IMR-90 (cell line): ENCODE measurements at regions not wholly inside any gene's neighbourhood (a gene's known extent, or its start where the extent isn't known, plus 50 kb on each side); places are given as distances from the start of the nearest gene placed in this dataset.

ENCODE experiments used
- ATAC-seq: fragments of 200-7000 bp; cut with Tn5 transposase; 2 replicates; pipeline ENCODE4 v1.9.1; 2020; ENCODE audit warnings: low read depth, mild to moderate bottlenecking, moderate library complexity
- BruUV-seq: library from RNA; stranded (reverse); fragments of 400-500 nt; replicated peaks from 2 replicates; lab custom pipeline; 2021; lab: Mats Ljungman, UMichigan
- CTCF ChIA-PET: fragments of 300-600 bp; formaldehyde crosslinking; extraction: SDS; loops from one replicate; lab custom pipeline; 2021; ENCODE audit warnings: antibody characterized with exemption; lab: Yijun Ruan, JAX
- POLR2A ChIA-PET: fragments of 300-600 bp; sonication (Branson Sonifier 250); formaldehyde crosslinking; loops from one replicate; lab custom pipeline; 2022; ENCODE audit warnings: antibody characterized with exemption; ENCODE audit not compliant: unreplicated experiment; lab: Charles Lee
- DNase-seq: peaks from one replicate; pipeline ENCODE4 v3.0.0; 2013
- H2AFZ ChIP-seq: replicated peaks from 2 replicates; pipeline ENCODE3; 2013; ENCODE audit warnings: low read length, mild to moderate bottlenecking; ENCODE audit not compliant: poor library complexity
- H2AK5ac ChIP-seq: 2 replicates; pipeline ENCODE4 v1.6.1; 2013; ENCODE audit warnings: low read depth, low read length, inconsistent platforms
- H2AK9ac ChIP-seq: replicated peaks from 2 replicates; pipeline ENCODE3; 2013; ENCODE audit warnings: mild to moderate bottlenecking, low read depth, low read length, moderate library complexity; ENCODE audit not compliant: poor library complexity
- H2BK120ac ChIP-seq: 2 replicates; pipeline ENCODE4 v1.6.1; 2013; ENCODE audit warnings: low read depth, low read length, inconsistent platforms
- H2BK15ac ChIP-seq: 3 replicates; pipeline ENCODE4 v1.6.1; 2013; ENCODE audit warnings: low read depth, low read length, inconsistent platforms
- H2BK20ac ChIP-seq: 2 replicates; pipeline ENCODE4 v1.6.1; 2013; ENCODE audit warnings: low read depth, mild to moderate bottlenecking, inconsistent platforms, low read length, moderate library complexity
- H2BK5ac ChIP-seq: 2 replicates; pipeline ENCODE4 v1.6.1; 2013; ENCODE audit warnings: mild to moderate bottlenecking, low read depth, low read length, inconsistent platforms; ENCODE audit not compliant: poor library complexity, severe bottlenecking
- H3K14ac ChIP-seq: replicated peaks from 2 replicates; pipeline ENCODE4 v1.6.1; 2013; ENCODE audit warnings: low read depth, low read length, inconsistent platforms
- H3K18ac ChIP-seq: 2 replicates; pipeline ENCODE4 v1.6.1; 2013; ENCODE audit warnings: low read depth, low read length, control low read depth
- H3K23ac ChIP-seq: 2 replicates; pipeline ENCODE4 v1.6.1; 2013; ENCODE audit warnings: low read depth, low read length, inconsistent platforms
- H3K27ac ChIP-seq: 2 replicates; pipeline ENCODE4 v1.5.1; 2013; ENCODE audit warnings: mild to moderate bottlenecking, control low read depth, low read length; ENCODE audit not compliant: insufficient read depth
- H3K27me3 ChIP-seq: 2 replicates; pipeline ENCODE4 v1.6.1; 2013; ENCODE audit warnings: low read length; ENCODE audit not compliant: control insufficient read depth, insufficient read depth
- H3K36me3 ChIP-seq: 2 replicates; pipeline ENCODE4 v1.6.1; 2013; ENCODE audit warnings: low read length, mixed read lengths; ENCODE audit not compliant: control insufficient read depth, insufficient read depth
- H3K4ac ChIP-seq: 2 replicates; pipeline ENCODE4 v1.6.1; 2013; ENCODE audit warnings: low read depth, low read length, inconsistent platforms
- H3K4me1 ChIP-seq: 2 replicates; pipeline ENCODE4 v1.6.1; 2013; ENCODE audit warnings: low read length, mixed read lengths; ENCODE audit not compliant: control insufficient read depth, insufficient read depth
- H3K4me2 ChIP-seq: 2 replicates; pipeline ENCODE4 v1.6.1; 2013; ENCODE audit warnings: low read depth, mild to moderate bottlenecking, control low read depth, low read length, moderate library complexity
- H3K4me3 ChIP-seq: 2 replicates; pipeline ENCODE4 v1.5.1; 2013; ENCODE audit warnings: low read depth, mild to moderate bottlenecking, control low read depth, low read length, moderate library complexity; ENCODE audit not compliant: insufficient read depth
- H3K56ac ChIP-seq: 2 replicates; pipeline ENCODE4 v1.6.1; 2013; ENCODE audit warnings: low read length, inconsistent platforms; ENCODE audit not compliant: insufficient read depth; ENCODE audit errors: extremely low read depth
- H3K79me1 ChIP-seq, 2 experiments: 2 replicates each; pipeline ENCODE4 v1.6.1; 2013; ENCODE audit warnings: low read length in 2 of 2, inconsistent platforms in 1 of 2, low read depth in 1 of 2
- H3K9ac ChIP-seq: 2 replicates; pipeline ENCODE4 v1.6.1; 2013; ENCODE audit warnings: low read depth, low read length, control low read depth
- H3K9me1 ChIP-seq: 2 replicates; pipeline ENCODE4 v1.6.1; 2013; ENCODE audit warnings: low read length, inconsistent platforms; ENCODE audit not compliant: insufficient read depth
- H3K9me3 ChIP-seq: 2 replicates; pipeline ENCODE4 v1.6.1; 2013; ENCODE audit warnings: low read length; ENCODE audit not compliant: control insufficient read depth, insufficient read depth
- H4K20me1 ChIP-seq: 2 replicates; pipeline ENCODE4 v1.6.1; 2013; ENCODE audit warnings: low read length, inconsistent platforms; ENCODE audit not compliant: insufficient read depth
- H4K5ac ChIP-seq: 2 replicates; pipeline ENCODE4 v1.6.1; 2013; ENCODE audit warnings: mild to moderate bottlenecking, low read depth, low read length, control low read depth
- H4K8ac ChIP-seq, 2 experiments: 2 replicates each; pipeline ENCODE4 v1.6.1; 2013; ENCODE audit warnings: low read depth in 2 of 2, low read length in 2 of 2, control low read depth in 1 of 2, inconsistent platforms in 1 of 2
- H4K91ac ChIP-seq: 2 replicates; pipeline ENCODE4 v1.6.1; 2013; ENCODE audit warnings: low read depth, low read length, inconsistent platforms; ENCODE audit not compliant: insufficient read depth
- FOS ChIP-seq: fragments of 150-350 bp; IDR thresholded peaks from 2 replicates; pipeline ENCODE4 v1.6.1; 2016; ENCODE audit warnings: low read depth, low read length
- MAZ ChIP-seq: IDR thresholded peaks from 2 replicates; pipeline ENCODE4 v1.6.1; 2012; ENCODE audit warnings: low read depth, mild to moderate bottlenecking, low read length, improper control_type of control experiment, moderate library complexity, borderline replicate concordance
- NFE2L2 ChIP-seq: fragments of 150-350 bp; IDR thresholded peaks from 2 replicates; pipeline ENCODE4 v1.6.1; 2016; ENCODE audit warnings: low read depth, mild to moderate bottlenecking, low read length
- dilution Hi-C: fragments of 300-500 bp; cut with HindIII; formaldehyde crosslinking; loops from one replicate; pipeline ENCODE4 v1.14.3; 2018; ENCODE audit warnings: low sequenced_read_pairs; ENCODE audit not compliant: unreplicated experiment
- in situ Hi-C: fragments of 300-500 bp; cut with MboI; formaldehyde crosslinking; loops from 3 replicates; pipeline ENCODE4 v1.14.3; 2019; ENCODE audit warnings: low sequenced_read_pairs, inconsistent platforms, mixed read lengths
- intact Hi-C: fragments of 100-400 bp; cut with micrococcal nuclease; formaldehyde crosslinking; loops from 2 replicates; pipeline ENCODE4 v1.10.0; 2022

DNA sequence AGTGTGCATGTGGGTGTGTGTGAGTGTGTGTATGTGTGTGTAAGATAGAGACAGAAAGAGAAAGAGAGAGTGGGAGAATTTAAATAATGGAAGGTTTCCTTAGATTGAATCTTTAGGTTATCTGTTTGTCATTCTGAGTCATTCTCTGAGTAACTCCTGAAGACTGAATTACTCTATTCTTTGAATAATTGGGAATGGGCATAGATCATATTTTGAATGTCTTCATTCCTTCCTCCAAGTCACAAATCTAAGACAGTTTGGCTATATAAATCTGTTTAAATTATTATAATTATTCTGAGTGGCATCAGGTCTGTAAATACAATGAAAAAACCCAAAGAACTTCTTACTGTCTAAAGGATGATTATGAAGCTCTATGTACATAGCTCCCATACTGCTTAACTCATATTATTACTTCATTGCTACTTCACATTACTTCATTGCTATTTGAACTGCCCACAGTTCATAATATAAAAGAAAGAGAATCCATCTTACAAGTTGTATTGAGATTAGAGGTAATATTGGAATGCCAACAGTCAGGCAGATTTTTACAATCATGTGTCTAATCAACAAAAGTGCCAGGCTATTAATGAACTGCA lies 346.6 kb upstream of the CCDC179 start:
- in situ Hi-C loops = no loop called here
- CTCF ChIA-PET = no interaction called here
- no peak overlapping the region for H3K27ac ChIP-seq
- 0 out of 2 replicates have a peak overlapping the region, but pooled peaks have one; percentile 4 for H2BK20ac ChIP-seq
- no peaks in the 10 kb centered on the region for H3K79me1 ChIP-seq
- dilution Hi-C loops = no loop called here
- no peak overlapping the region; the same call in 2 of the 3 replicates for H2BK15ac ChIP-seq
- no peaks in the 10 kb centered on the region; the same call in 1 of the 2 replicates for H3K4me1 ChIP-seq
- TF ChIP-seq NFE2L2 = no peak
- no peak for TF ChIP-seq MAZ
- 0 out of 2 replicates have a peak, but pooled peaks have one; percentile 17 for TF ChIP-seq FOS
- H4K8ac ChIP-seq = no peak overlapping the region
- no peak overlapping the region for H3K9ac ChIP-seq
- H3K4me3 ChIP-seq = no peak overlapping the region
- no peak overlapping the region for H4K91ac ChIP-seq
- H3K14ac ChIP-seq = 0 out of 2 replicates have a peak overlapping the region, but pooled peaks have one; percentile 65
- H3K56ac ChIP-seq = no peak overlapping the region
- H2BK5ac ChIP-seq = peak overlapping the region; percentile 61
- intact Hi-C loops = no loop called here
- H2AK9ac ChIP-seq = no peak overlapping the region
- peak overlapping the region; percentile 34; the same call in 1 of the 2 replicates for H2BK120ac ChIP-seq
- H2AFZ ChIP-seq = no peak overlapping the region
- H4K5ac ChIP-seq = peak overlapping the region; percentile 71; the same call in 1 of the 2 replicates
- no peak overlapping the region for H3K4ac ChIP-seq
- H3K18ac ChIP-seq = peak overlapping the region; percentile 50; the same call in 1 of the 2 replicates
- H3K27me3 ChIP-seq = no peaks in the 10 kb centered on the region
- DNase-seq (peak; percentile 44), ATAC-seq (peak; percentile 40; the same call in 1 of the 2 replicates)
- H4K20me1 ChIP-seq = no peaks in the 10 kb centered on the region
- no TSS peak for BruUV-seq
- no peak overlapping the region for H2AK5ac ChIP-seq
- no peak overlapping the region for H3K23ac ChIP-seq
- no peaks in the 10 kb centered on the region for H3K36me3 ChIP-seq
- H3K9me3 ChIP-seq = peaks cover 10% of the 10 kb centered on the region
- H3K4me2 ChIP-seq = no peak overlapping the region; the same call in 1 of the 2 replicates
- POLR2A ChIA-PET = no interaction called here
- H3K9me1 ChIP-seq = no peaks in the 10 kb centered on the region
